HCT116 (cell line): ENCODE measurements at regions not wholly inside any gene's neighbourhood (a gene's known extent, or its start where the extent isn't known, plus 50 kb on each side); places are given as distances from the start of the nearest gene placed in this dataset.

Source experiments
- EGR1 ChIP-seq: IDR thresholded peaks from 2 replicates; pipeline ENCODE4 v1.6.1; 2012; ENCODE audit warnings: low read depth
- EZH2 ChIP-seq: fragments of 200-600 bp; sonication (generic); IDR thresholded peaks from 2 replicates; pipeline ENCODE4 v1.6.1; 2017; ENCODE audit warnings: antibody characterized with exemption, mixed run types
- EZH2phosphoT487 ChIP-seq: fragments of 200-600 bp; IDR thresholded peaks from 2 replicates; pipeline ENCODE4 v1.6.1; 2018; ENCODE audit warnings: antibody characterized with exemption, borderline replicate concordance
- POLR2A ChIP-seq: IDR thresholded peaks from 2 replicates; pipeline ENCODE4 v1.7.0; 2011; ENCODE audit warnings: borderline replicate concordance; ENCODE audit not compliant: insufficient read depth, insufficient read length; ENCODE audit errors: extremely low read depth
- POLR2AphosphoS5 ChIP-seq: IDR thresholded peaks from 2 replicates; pipeline ENCODE4 v1.6.1; 2011; ENCODE audit warnings: mild to moderate bottlenecking, low read depth, low read length, moderate library complexity
- SP1 ChIP-seq: IDR thresholded peaks from 2 replicates; pipeline ENCODE4 v1.6.1; 2012; ENCODE audit warnings: low read depth
- SRF ChIP-seq: IDR thresholded peaks from 2 replicates; pipeline ENCODE4 v1.6.1; 2012; ENCODE audit warnings: low read depth
- ZNF274 ChIP-seq: fragments of 200-500 bp; sonication (Bioruptor generic); IDR thresholded peaks from 2 replicates; pipeline ENCODE4 v1.6.1; 2014; ENCODE audit warnings: mild to moderate bottlenecking, low read depth, low read length, inconsistent platforms
- TF ChIP-seq, protein P1 (sequence below), 3 experiments: fragments of 200-600 bp in 1 of 3; sonication (generic) in 1 of 3; IDR thresholded peaks in 2 of 3; conservative IDR thresholded peaks in 1 of 3; 2 replicates each; pipeline ENCODE4 v1.5.1; 2012 to 2017; ENCODE audit warnings: low read depth in 2 of 3, low read length in 2 of 3, antibody characterized with exemption in 1 of 3, borderline replicate concordance in 1 of 3, control low read depth in 1 of 3, mild to moderate bottlenecking in 1 of 3, mixed read lengths in 1 of 3, mixed run types in 1 of 3, moderate library complexity in 1 of 3; ENCODE audit not compliant: insufficient read depth in 1 of 3
- TF ChIP-seq, protein P2 (sequence below): IDR thresholded peaks from 2 replicates; pipeline ENCODE4 v1.6.1; 2011; ENCODE audit warnings: mild to moderate bottlenecking, low read length, moderate library complexity; ENCODE audit not compliant: insufficient replicate concordance; ENCODE audit errors: extremely low read depth

- TF ChIP-seq, protein P1, sequence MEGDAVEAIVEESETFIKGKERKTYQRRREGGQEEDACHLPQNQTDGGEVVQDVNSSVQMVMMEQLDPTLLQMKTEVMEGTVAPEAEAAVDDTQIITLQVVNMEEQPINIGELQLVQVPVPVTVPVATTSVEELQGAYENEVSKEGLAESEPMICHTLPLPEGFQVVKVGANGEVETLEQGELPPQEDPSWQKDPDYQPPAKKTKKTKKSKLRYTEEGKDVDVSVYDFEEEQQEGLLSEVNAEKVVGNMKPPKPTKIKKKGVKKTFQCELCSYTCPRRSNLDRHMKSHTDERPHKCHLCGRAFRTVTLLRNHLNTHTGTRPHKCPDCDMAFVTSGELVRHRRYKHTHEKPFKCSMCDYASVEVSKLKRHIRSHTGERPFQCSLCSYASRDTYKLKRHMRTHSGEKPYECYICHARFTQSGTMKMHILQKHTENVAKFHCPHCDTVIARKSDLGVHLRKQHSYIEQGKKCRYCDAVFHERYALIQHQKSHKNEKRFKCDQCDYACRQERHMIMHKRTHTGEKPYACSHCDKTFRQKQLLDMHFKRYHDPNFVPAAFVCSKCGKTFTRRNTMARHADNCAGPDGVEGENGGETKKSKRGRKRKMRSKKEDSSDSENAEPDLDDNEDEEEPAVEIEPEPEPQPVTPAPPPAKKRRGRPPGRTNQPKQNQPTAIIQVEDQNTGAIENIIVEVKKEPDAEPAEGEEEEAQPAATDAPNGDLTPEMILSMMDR (IDR thresholded peaks at IDR 0.05 in 2 of 3, conservative IDR thresholded peaks at IDR 0.05 in 1 of 3; ENCODE audit: borderline replicate concordance in 1 of 3, insufficient read depth in 1 of 3, low read depth in 2 of 3, low read length in 2 of 3), result no peak
- TF ChIP-seq POLR2A (no peak), POLR2AphosphoS5 (no peak), EZH2phosphoT487 (no peak), SRF (no peak), ZNF274 (no peak), EZH2 (no peak), SP1 (no peak), EGR1 (no peak)
- TF ChIP-seq, protein P2, sequence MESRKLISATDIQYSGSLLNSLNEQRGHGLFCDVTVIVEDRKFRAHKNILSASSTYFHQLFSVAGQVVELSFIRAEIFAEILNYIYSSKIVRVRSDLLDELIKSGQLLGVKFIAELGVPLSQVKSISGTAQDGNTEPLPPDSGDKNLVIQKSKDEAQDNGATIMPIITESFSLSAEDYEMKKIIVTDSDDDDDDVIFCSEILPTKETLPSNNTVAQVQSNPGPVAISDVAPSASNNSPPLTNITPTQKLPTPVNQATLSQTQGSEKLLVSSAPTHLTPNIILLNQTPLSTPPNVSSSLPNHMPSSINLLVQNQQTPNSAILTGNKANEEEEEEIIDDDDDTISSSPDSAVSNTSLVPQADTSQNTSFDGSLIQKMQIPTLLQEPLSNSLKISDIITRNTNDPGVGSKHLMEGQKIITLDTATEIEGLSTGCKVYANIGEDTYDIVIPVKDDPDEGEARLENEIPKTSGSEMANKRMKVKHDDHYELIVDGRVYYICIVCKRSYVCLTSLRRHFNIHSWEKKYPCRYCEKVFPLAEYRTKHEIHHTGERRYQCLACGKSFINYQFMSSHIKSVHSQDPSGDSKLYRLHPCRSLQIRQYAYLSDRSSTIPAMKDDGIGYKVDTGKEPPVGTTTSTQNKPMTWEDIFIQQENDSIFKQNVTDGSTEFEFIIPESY, result no peak
Observed at GRCh38 chr2:226360658-226361057, 439.0 kb downstream of the IRS1 start.
